Choroid plexus epithelial cell (primary cell): ENCODE measurements at regions not wholly inside any gene's neighbourhood (a gene's known extent, or its start where the extent isn't known, plus 50 kb on each side); places are given as distances from the start of the nearest gene placed in this dataset.
A peak's percentile ranks its signal among the peaks of the same experiment; 100 is the strongest.
"Not testable (repeated sequence)": the region's sequence is repeated elsewhere in the genome, so short reads cannot be mapped to it uniquely, and the experiment has no call there.

Source experiments
- DNase-seq: peaks from one replicate; pipeline ENCODE4 v3.0.0-alpha.2; 2010; ENCODE audit warnings: low read depth
- H3K4me3 ChIP-seq: 2 replicates; pipeline ENCODE4 v1.5.1; 2011; ENCODE audit warnings: low read depth, mild to moderate bottlenecking, control low read depth, low read length, moderate library complexity
- CTCF ChIP-seq: conservative IDR thresholded peaks from 2 replicates; pipeline ENCODE4 v1.5.1; 2011; ENCODE audit warnings: low read depth, mild to moderate bottlenecking, control low read depth, inconsistent platforms, low read length, moderate library complexity

DNA sequence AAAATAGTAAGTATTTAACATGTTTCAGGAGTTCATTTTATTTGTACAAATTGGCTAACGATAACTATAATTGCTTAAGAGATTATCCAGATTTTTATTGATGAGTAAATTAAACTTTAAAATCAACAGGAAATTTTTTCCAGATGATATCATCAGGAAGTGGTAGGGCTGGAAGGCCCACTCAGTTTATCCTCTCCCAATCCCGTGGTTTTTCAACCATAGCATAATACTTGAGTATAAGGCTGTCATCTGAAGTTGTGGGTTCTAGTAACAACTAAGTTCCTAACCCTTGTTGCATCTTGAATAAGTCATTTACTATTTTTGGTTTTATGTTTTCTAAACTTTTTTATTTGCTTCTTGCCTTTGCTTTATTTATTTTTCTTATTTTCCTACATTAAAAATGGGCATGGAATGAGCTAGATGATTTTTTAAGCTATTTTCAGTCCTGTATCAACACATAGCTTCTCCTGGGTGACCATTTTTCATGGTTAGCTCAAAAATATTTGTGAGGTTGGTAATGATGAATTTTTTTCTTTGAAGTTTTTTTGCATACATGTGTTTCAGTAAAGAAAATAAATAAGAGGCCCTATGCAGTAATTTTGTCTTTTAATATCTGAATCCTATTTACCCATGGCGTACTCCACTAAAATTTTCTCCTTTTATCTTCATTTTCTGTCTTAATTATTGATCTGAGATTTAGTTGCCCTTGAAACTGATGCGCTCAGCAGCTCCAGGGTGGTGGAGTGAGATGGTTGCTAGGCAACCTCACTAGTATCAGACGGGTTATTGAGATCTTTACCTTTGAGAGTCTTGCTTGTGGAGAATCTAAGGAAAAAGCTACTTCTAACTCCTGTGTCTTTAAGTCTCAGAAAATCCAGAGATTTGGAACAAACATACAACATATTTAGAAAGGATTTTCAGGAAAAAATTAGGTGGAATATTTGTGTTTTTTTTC, 452.0 kb upstream of the CCDC179 start:
- DNase-seq: peak; percentile 51
- no peak for TF ChIP-seq CTCF
- H3K4me3 ChIP-seq: no peak overlapping the region

DNA sequence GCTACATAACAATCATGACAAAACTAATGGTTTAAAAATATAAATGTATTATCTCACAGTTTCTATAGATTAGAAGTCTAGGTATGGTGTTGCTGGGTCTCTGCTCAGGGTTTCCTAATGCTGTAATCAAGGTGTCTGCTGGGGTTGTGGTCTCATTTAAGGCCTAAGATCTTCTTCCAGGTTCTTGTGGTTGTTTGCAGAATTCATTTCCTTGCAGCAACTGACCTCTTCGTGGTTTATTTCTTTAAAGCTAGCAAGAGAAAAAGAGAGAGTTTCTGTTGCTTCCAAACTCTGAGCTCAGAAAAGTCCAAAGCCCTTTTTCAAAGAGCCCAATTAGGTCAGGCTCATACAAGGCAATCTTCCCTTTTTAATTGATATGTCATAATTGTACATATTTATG, 452.7 kb upstream of the CCDC179 start:
- TF ChIP-seq CTCF: no peak
- H3K4me3 ChIP-seq: no peak overlapping the region
- peak; percentile 53 for DNase-seq

DNA sequence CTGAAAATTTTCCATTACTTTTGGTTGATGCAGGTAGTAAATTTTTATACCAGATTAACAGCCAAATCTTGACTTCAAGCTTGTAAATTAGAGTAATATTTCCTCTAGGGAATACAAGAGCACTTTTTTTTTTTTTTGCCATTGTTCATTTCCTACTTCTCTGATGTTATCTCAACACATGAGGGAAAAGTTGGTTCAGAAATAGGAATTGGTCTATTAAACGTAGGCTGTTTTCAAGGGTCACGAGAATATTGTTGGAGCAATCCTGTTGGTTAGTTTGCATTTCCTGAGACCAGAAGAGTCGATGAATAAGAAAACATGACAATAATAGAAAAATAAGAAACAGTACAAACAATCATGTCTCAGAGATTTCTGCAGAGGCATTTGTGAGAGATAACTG, 453.9 kb upstream of the CCDC179 start:
- no peak for TF ChIP-seq CTCF
- no peak overlapping the region for H3K4me3 ChIP-seq
- no peak for DNase-seq

- TF ChIP-seq CTCF: no peak
- no peak for DNase-seq
- no peak overlapping the region for H3K4me3 ChIP-seq
Observed at GRCh38 chr11:23315286-23315685, 455.0 kb upstream of the CCDC179 start.

DNA sequence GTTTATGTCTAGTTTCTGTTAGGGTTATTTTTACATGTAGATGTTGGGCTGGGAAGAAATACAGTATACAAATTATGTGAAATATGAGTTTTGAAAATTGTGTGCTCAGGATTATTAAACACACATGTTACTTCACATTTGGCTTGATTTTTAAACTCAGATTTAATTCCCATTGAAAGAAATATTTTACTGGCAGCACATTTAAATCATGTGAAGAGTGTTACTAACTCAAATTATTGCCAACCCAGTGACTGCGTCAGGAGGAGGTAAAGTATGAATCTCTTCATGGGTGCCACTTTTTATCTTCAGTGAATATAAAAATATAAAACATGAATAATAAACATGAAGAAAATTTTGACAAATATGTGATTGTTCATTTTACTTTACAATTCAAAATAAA, 457.5 kb upstream of the CCDC179 start:
- no peak for TF ChIP-seq CTCF
- no peak overlapping the region for H3K4me3 ChIP-seq
- DNase-seq: no peak

GRCh38 chr11:23318670-23319069, 458.4 kb upstream of the CCDC179 start:
- TF ChIP-seq CTCF: no peak
- no peak overlapping the region for H3K4me3 ChIP-seq
- DNase-seq: no peak

DNA sequence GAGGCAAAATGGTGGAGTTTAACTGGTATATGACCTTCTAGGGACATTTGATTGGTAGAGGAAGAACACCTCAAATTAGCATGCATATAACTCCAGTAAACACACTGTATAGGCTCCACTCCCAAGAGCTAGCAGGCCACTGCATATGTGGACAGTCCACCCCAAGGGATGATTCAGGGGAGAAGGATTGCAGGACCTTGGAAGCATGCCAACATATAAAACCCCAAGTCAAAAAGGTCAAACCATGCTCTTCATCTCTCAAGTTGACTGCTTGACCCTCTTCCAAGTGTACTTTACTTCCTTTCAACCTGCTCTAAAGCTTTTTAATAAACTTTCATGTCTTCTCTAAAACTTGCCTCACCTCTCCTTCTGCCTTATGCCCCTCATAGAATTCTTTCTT, 459.9 kb upstream of the CCDC179 start:
- TF ChIP-seq CTCF: no peak
- peak; percentile 14 for DNase-seq
- no peak overlapping the region for H3K4me3 ChIP-seq

GRCh38 chr11:23335586-23335985, 475.3 kb upstream of the CCDC179 start:
- DNase-seq, H3K4me3 ChIP-seq: not testable (repeated sequence)
